ENCODE measurements at regions not wholly inside any gene's neighbourhood (a gene's known extent, or its start where the extent isn't known, plus 50 kb on each side); places are given as distances from the start of the nearest gene placed in this dataset.

- CTCF ChIA-PET = no interaction called here
- Mint-ChIP-seq H3K4me3 (ENCODE audit: low read depth, unreplicated experiment) (no peak overlapping the region), H3K4me1 (ENCODE audit: low read depth, unreplicated experiment) (peaks cover 2% of the 10 kb centered on the region), H3K36me3 (ENCODE audit: insufficient read depth, unreplicated experiment) (no peaks in the 10 kb centered on the region), H3K27ac (ENCODE audit: unreplicated experiment) (no peak overlapping the region), H3K9me3 (ENCODE audit: low read depth, unreplicated experiment) (peaks cover 4% of the 10 kb centered on the region), H3K27me3 (ENCODE audit: unreplicated experiment) (no peaks in the 10 kb centered on the region)
- intact Hi-C loops (cut with micrococcal nuclease; ENCODE audit: unreplicated experiment) = no loop called here
- no peak for DNase-seq
- BruUV-seq (replicated peaks) = no TSS peak
- TF ChIP-seq CTCF (IDR thresholded peaks at IDR 0.05; ENCODE audit: unreplicated experiment) = no peak
Measured at GRCh38 chr16:52209227-52209626, 337.7 kb downstream of the TOX3 start.

GRCh38 chr16:52203096-52203495, 343.8 kb downstream of the TOX3 start:
- H3K27ac Mint-ChIP-seq (ENCODE audit: unreplicated experiment) = no peak overlapping the region
- peaks cover 2% of the 10 kb centered on the region for H3K9me3 Mint-ChIP-seq (ENCODE audit: low read depth, unreplicated experiment)
- TF ChIP-seq CTCF (IDR thresholded peaks at IDR 0.05; ENCODE audit: unreplicated experiment) = no peak
- intact Hi-C loops (cut with micrococcal nuclease; ENCODE audit: unreplicated experiment) = no loop called here
- DNase-seq = no peak
- CTCF ChIA-PET = no interaction called here
- no peaks in the 10 kb centered on the region for H3K36me3 Mint-ChIP-seq (ENCODE audit: insufficient read depth, unreplicated experiment)
- peaks cover 15% of the 10 kb centered on the region for H3K4me1 Mint-ChIP-seq (ENCODE audit: low read depth, unreplicated experiment)
- H3K27me3 Mint-ChIP-seq (ENCODE audit: unreplicated experiment) = no peaks in the 10 kb centered on the region
- H3K4me3 Mint-ChIP-seq (ENCODE audit: low read depth, unreplicated experiment) = no peak overlapping the region
- no TSS peak for BruUV-seq (replicated peaks)

GRCh38 chr16:52193441-52193840, 353.5 kb downstream of the TOX3 start:
- TF ChIP-seq CTCF (IDR thresholded peaks at IDR 0.05; ENCODE audit: unreplicated experiment) = no peak
- CTCF ChIA-PET = interaction anchor here (1.9 to 4.4 kb wide), 2 partner anchors 667 to 671 kb away, joined by 5 to 24 read pairs; no protein-coding TSS in a partner anchor
- intact Hi-C loops (cut with micrococcal nuclease; ENCODE audit: unreplicated experiment) = loop anchor here (5.0 kb wide), 4 partner anchors 104 to 379 kb away; no protein-coding TSS in a partner anchor
- Mint-ChIP-seq H3K27me3 (ENCODE audit: unreplicated experiment) (no peaks in the 10 kb centered on the region), H3K4me3 (ENCODE audit: low read depth, unreplicated experiment) (no peak overlapping the region), H3K36me3 (ENCODE audit: insufficient read depth, unreplicated experiment) (no peaks in the 10 kb centered on the region), H3K4me1 (ENCODE audit: low read depth, unreplicated experiment) (peaks cover 11% of the 10 kb centered on the region), H3K9me3 (ENCODE audit: low read depth, unreplicated experiment) (no peaks in the 10 kb centered on the region), H3K27ac (ENCODE audit: unreplicated experiment) (no peak overlapping the region)
- peak; percentile 34 for DNase-seq
- BruUV-seq (replicated peaks) = no TSS peak

GRCh38 chr16:52191531-52192134, 355.3 kb downstream of the TOX3 start:
- H3K4me3 Mint-ChIP-seq (ENCODE audit: low read depth, unreplicated experiment) = no peak overlapping the region
- H3K27ac Mint-ChIP-seq (ENCODE audit: unreplicated experiment) = no peak overlapping the region
- peaks cover 11% of the 10 kb centered on the region for H3K4me1 Mint-ChIP-seq (ENCODE audit: low read depth, unreplicated experiment)
- peak; percentile 80 for DNase-seq
- H3K9me3 Mint-ChIP-seq (ENCODE audit: low read depth, unreplicated experiment) = no peaks in the 10 kb centered on the region
- intact Hi-C loops (cut with micrococcal nuclease; ENCODE audit: unreplicated experiment) = loop anchor here (1.0 to 5.0 kb wide), 8 partner anchors 63 to 721 kb away; no protein-coding TSS in a partner anchor
- CTCF ChIA-PET = interaction anchor here (0.5 to 4.4 kb wide), 19 partner anchors 31 to 722 kb away, joined by 3 to 25 read pairs (median 3); partner anchors contain the start of gene TOX3
- TF ChIP-seq CTCF (IDR thresholded peaks at IDR 0.05; ENCODE audit: unreplicated experiment) = peak; percentile 89
- BruUV-seq (replicated peaks) = no TSS peak
- H3K36me3 Mint-ChIP-seq (ENCODE audit: insufficient read depth, unreplicated experiment) = no peaks in the 10 kb centered on the region
- no peaks in the 10 kb centered on the region for H3K27me3 Mint-ChIP-seq (ENCODE audit: unreplicated experiment)

Measured in Calu3 (cell line).